WTC11 (cell line): ENCODE measurements at regions not wholly inside any gene's neighbourhood (a gene's known extent, or its start where the extent isn't known, plus 50 kb on each side); places are given as distances from the start of the nearest gene placed in this dataset.

Source experiments
- ATF6 ChIP-seq: sonication (generic); formaldehyde crosslinking; IDR thresholded peaks from 2 replicates; pipeline ENCODE4 v1.8.1; 2023; ENCODE audit warnings: mild to moderate bottlenecking, missing genetic modification reagents
- CTCF ChIP-seq: fragments of 200-600 bp; IDR thresholded peaks from 2 replicates; pipeline ENCODE4 v1.8.0; 2022; ENCODE audit warnings: antibody characterized with exemption
- ELF4 ChIP-seq: sonication (generic); formaldehyde crosslinking; IDR thresholded peaks from 2 replicates; pipeline ENCODE4 v1.8.1; 2022; ENCODE audit warnings: low read depth, mild to moderate bottlenecking, moderate library complexity, missing genetic modification reagents
- HMGXB4 ChIP-seq: sonication (generic); formaldehyde crosslinking; IDR thresholded peaks from 2 replicates; pipeline ENCODE4 v1.8.1; 2023; ENCODE audit warnings: mild to moderate bottlenecking, moderate library complexity, missing genetic modification reagents
- MYBL2 ChIP-seq: sonication (generic); formaldehyde crosslinking; IDR thresholded peaks from 2 replicates; pipeline ENCODE4 v1.8.1; 2023; ENCODE audit warnings: mild to moderate bottlenecking, moderate library complexity, missing genetic modification reagents
- NR3C1 ChIP-seq: sonication (generic); formaldehyde crosslinking; conservative IDR thresholded peaks from 2 replicates; pipeline ENCODE4 v1.8.1; 2023; ENCODE audit warnings: low read depth, mild to moderate bottlenecking, missing genetic modification reagents
- ZBTB21 ChIP-seq: sonication (generic); formaldehyde crosslinking; IDR thresholded peaks from 2 replicates; pipeline ENCODE4 v1.8.1; 2023; ENCODE audit warnings: mild to moderate bottlenecking, missing genetic modification reagents, borderline replicate concordance
- ZNF232 ChIP-seq: sonication (generic); formaldehyde crosslinking; IDR thresholded peaks from 2 replicates; pipeline ENCODE4 v1.8.0; 2022; ENCODE audit warnings: mild to moderate bottlenecking, missing genetic modification reagents
- ZNF281 ChIP-seq: sonication (generic); formaldehyde crosslinking; IDR thresholded peaks from 2 replicates; pipeline ENCODE4 v1.8.0; 2023; ENCODE audit warnings: mild to moderate bottlenecking, missing genetic modification reagents
- ZNF396 ChIP-seq: fragments of 250-450 bp; sonication (Bioruptor Pico); IDR thresholded peaks from 2 replicates; pipeline ENCODE4 v1.8.0; 2021; ENCODE audit warnings: mild to moderate bottlenecking, moderate library complexity, borderline replicate concordance
- ZNF425 ChIP-seq: fragments of 250-450 bp; sonication (Bioruptor Pico); conservative IDR thresholded peaks from 2 replicates; pipeline ENCODE4 v1.9.0; 2021; ENCODE audit warnings: mild to moderate bottlenecking
- TF ChIP-seq, protein P1 (sequence below): sonication (generic); formaldehyde crosslinking; IDR thresholded peaks from 2 replicates; pipeline ENCODE4 v1.8.1; 2023; ENCODE audit warnings: mild to moderate bottlenecking, missing genetic modification reagents, borderline replicate concordance
- TF ChIP-seq, protein P2 (sequence below): sonication (generic); formaldehyde crosslinking; IDR thresholded peaks from 2 replicates; pipeline ENCODE4 v1.8.1; 2022; ENCODE audit warnings: low read depth, missing genetic modification reagents, borderline replicate concordance

DNA sequence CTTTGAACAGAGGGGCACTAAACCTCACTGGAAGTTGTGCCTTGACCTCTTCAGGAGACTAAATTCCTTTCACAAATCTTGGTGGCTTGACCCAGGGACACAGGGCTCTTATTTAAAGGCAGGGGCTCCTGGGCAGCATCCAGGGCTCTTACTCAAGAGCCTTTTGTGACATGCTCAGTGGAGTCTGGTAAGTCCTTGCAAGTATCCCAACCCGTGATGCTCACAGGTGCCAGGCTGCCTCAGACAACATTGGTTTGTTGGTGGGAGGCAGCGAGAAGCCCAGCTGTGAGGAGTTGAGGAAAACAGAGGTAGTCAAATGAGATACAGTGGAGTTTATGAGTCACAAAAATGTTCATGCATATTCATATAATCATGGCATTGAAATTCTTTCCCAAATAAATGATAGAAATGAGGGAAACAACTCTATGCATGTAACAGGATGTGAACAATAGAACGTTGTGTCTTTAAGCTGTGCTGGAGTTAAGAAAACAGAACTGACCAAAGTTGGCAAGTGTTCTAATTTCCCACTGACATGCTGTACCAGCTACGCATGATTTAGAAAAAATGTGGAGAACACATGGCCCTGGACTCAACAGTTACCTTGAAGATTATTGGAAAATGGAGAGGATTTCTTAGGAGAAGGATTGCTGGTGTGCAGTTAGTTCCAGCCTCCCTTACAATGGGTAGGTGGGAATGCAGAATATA lies 654.5 kb upstream of the COBL start:
- TF ChIP-seq HMGXB4 (CRISPR knock-in tag) (no peak), CTCF (no peak), ZNF232 (CRISPR knock-in tag) (no peak), ELF4 (CRISPR knock-in tag) (no peak), ATF6 (CRISPR knock-in tag) (no peak), ZNF396 (CRISPR knock-in tag) (no peak), MYBL2 (CRISPR knock-in tag) (no peak), ZBTB21 (CRISPR knock-in tag) (no peak), ZNF425 (CRISPR knock-in tag) (no peak), NR3C1 (CRISPR knock-in tag) (no peak), ZNF281 (no peak)
- TF ChIP-seq, protein P1, sequence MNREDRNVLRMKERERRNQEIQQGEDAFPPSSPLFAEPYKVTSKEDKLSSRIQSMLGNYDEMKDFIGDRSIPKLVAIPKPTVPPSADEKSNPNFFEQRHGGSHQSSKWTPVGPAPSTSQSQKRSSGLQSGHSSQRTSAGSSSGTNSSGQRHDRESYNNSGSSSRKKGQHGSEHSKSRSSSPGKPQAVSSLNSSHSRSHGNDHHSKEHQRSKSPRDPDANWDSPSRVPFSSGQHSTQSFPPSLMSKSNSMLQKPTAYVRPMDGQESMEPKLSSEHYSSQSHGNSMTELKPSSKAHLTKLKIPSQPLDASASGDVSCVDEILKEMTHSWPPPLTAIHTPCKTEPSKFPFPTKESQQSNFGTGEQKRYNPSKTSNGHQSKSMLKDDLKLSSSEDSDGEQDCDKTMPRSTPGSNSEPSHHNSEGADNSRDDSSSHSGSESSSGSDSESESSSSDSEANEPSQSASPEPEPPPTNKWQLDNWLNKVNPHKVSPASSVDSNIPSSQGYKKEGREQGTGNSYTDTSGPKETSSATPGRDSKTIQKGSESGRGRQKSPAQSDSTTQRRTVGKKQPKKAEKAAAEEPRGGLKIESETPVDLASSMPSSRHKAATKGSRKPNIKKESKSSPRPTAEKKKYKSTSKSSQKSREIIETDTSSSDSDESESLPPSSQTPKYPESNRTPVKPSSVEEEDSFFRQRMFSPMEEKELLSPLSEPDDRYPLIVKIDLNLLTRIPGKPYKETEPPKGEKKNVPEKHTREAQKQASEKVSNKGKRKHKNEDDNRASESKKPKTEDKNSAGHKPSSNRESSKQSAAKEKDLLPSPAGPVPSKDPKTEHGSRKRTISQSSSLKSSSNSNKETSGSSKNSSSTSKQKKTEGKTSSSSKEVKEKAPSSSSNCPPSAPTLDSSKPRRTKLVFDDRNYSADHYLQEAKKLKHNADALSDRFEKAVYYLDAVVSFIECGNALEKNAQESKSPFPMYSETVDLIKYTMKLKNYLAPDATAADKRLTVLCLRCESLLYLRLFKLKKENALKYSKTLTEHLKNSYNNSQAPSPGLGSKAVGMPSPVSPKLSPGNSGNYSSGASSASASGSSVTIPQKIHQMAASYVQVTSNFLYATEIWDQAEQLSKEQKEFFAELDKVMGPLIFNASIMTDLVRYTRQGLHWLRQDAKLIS = no peak
- TF ChIP-seq, protein P2, sequence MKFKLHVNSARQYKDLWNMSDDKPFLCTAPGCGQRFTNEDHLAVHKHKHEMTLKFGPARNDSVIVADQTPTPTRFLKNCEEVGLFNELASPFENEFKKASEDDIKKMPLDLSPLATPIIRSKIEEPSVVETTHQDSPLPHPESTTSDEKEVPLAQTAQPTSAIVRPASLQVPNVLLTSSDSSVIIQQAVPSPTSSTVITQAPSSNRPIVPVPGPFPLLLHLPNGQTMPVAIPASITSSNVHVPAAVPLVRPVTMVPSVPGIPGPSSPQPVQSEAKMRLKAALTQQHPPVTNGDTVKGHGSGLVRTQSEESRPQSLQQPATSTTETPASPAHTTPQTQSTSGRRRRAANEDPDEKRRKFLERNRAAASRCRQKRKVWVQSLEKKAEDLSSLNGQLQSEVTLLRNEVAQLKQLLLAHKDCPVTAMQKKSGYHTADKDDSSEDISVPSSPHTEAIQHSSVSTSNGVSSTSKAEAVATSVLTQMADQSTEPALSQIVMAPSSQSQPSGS = no peak
